ENCODE measurements at regions not wholly inside any gene's neighbourhood (a gene's known extent, or its start where the extent isn't known, plus 50 kb on each side); places are given as distances from the start of the nearest gene placed in this dataset.
A peak's percentile ranks its signal among the peaks of the same experiment; 100 is the strongest.

DNA sequence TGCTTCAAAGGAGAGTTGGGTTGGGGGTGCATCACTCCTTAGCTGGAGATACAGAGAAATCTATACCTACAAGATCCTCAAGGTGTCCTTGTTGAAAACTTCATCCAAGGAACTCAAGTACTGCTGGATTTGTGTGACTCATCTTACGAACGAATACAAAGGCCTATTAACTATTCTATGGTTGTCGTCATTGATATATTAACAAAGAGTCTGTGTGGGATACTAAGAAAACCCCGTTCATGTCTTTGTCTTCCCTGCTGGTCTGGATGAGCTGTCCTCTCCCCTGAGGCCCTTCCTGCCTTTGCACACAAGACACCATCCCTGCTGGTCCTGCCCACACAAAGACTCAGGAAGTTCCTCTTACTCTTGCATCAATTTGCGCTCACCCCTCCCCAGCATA is 54.9 kb upstream of the IRF2 start:
- Histone ChIP-seq H3K27me3 (ENCODE audit: control insufficient read depth in 1 of 2, insufficient read depth in 1 of 2, low read length in 2 of 2) (no peaks in the 10 kb centered on the region), H2BK15ac (ENCODE audit: low read depth, poor library complexity, severe bottlenecking) (no peak overlapping the region), H3K4me3 (ENCODE audit: insufficient read depth in 1 of 2, low read depth in 1 of 2, low read length in 2 of 2) (no peak overlapping the region), H3K14ac (ENCODE audit: low read length in 2 of 2) (no peak overlapping the region), H4K91ac (ENCODE audit: low read length) (no peak overlapping the region), H2BK120ac (ENCODE audit: low read depth, low read length) (no peak overlapping the region), H2AFZ (ENCODE audit: low read depth, low read length) (no peak overlapping the region), H3K27ac (ENCODE audit: low read length, poor library complexity, severe bottlenecking) (no peak overlapping the region), H3K18ac (ENCODE audit: low read depth in 1 of 2, low read length in 2 of 2) (no peak overlapping the region), H4K8ac (ENCODE audit: low read length) (no peak overlapping the region), H2AK5ac (ENCODE audit: low read length, severe bottlenecking) (no peak overlapping the region), H2BK12ac (ENCODE audit: low read length in 2 of 2) (no peak overlapping the region), H2BK5ac (ENCODE audit: low read depth, low read length, poor library complexity, severe bottlenecking) (no peak overlapping the region), H3K36me3 (ENCODE audit: control insufficient read depth in 1 of 2, insufficient read depth in 2 of 2, low read depth in 1 of 2, low read length in 2 of 2) (no peaks in the 10 kb centered on the region), H3K9me3 (ENCODE audit: control insufficient read depth, low read length) (peaks cover 5% of the 10 kb centered on the region), H3K79me1 (replicated peaks; ENCODE audit: low read length, poor library complexity, severe bottlenecking) (peaks cover 4% of the 10 kb centered on the region), H3K4me1 (ENCODE audit: control insufficient read depth, insufficient read depth, low read depth, low read length) (peaks cover 1% of the 10 kb centered on the region), H3K9ac (ENCODE audit: low read length) (no peak overlapping the region), H3K4me2 (ENCODE audit: low read length, poor library complexity, severe bottlenecking) (no peak overlapping the region), H3K23ac (ENCODE audit: low read length in 2 of 2) (no peak overlapping the region), H3K4ac (ENCODE audit: low read depth in 1 of 2, low read length in 2 of 2) (no peak overlapping the region)
- DNase-seq = no peak
- 66% methylated on average over 2 of the region's 5 CpGs for WGBS

DNA sequence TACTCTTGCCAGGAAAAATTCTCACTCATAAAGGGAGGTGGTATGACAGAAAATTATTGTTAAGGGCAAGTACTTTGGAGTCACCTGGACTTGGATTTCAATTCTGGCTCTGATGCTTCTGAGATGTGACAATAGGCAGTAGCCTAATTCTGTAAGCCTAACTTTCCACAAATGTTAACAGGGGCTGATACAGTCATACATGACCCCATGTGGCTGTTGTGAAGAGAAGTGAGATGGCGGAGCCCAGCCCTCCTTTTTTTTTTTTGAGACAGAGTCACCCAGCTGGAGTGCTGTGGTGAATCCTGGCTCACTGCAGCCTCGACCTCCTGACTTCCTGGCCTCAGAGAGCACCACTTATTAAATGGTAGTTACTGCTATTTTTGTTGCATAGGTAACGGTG is 54.4 kb upstream of the IRF2 start:
- DNase-seq = no peak
- Histone ChIP-seq H3K18ac (ENCODE audit: low read depth in 1 of 2, low read length in 2 of 2) (no peak overlapping the region), H3K9me3 (ENCODE audit: control insufficient read depth, low read length) (peaks cover 5% of the 10 kb centered on the region), H4K91ac (ENCODE audit: low read length) (no peak overlapping the region), H2BK12ac (ENCODE audit: low read length in 2 of 2) (no peak overlapping the region), H3K36me3 (ENCODE audit: control insufficient read depth in 1 of 2, insufficient read depth in 2 of 2, low read depth in 1 of 2, low read length in 2 of 2) (no peaks in the 10 kb centered on the region), H2BK120ac (ENCODE audit: low read depth, low read length) (no peak overlapping the region), H3K9ac (ENCODE audit: low read length) (no peak overlapping the region), H3K27me3 (ENCODE audit: control insufficient read depth in 1 of 2, insufficient read depth in 1 of 2, low read length in 2 of 2) (no peaks in the 10 kb centered on the region), H2AK5ac (ENCODE audit: low read length, severe bottlenecking) (no peak overlapping the region), H3K4me3 (ENCODE audit: insufficient read depth in 1 of 2, low read depth in 1 of 2, low read length in 2 of 2) (no peak overlapping the region), H3K4me1 (ENCODE audit: control insufficient read depth, insufficient read depth, low read depth, low read length) (peaks cover 1% of the 10 kb centered on the region), H4K8ac (ENCODE audit: low read length) (no peak overlapping the region), H3K4ac (ENCODE audit: low read depth in 1 of 2, low read length in 2 of 2) (no peak overlapping the region), H3K79me1 (replicated peaks; ENCODE audit: low read length, poor library complexity, severe bottlenecking) (peaks cover 4% of the 10 kb centered on the region), H3K14ac (ENCODE audit: low read length in 2 of 2) (no peak overlapping the region), H3K4me2 (ENCODE audit: low read length, poor library complexity, severe bottlenecking) (no peak overlapping the region), H2BK15ac (ENCODE audit: low read depth, poor library complexity, severe bottlenecking) (no peak overlapping the region), H3K27ac (ENCODE audit: low read length, poor library complexity, severe bottlenecking) (no peak overlapping the region), H3K23ac (ENCODE audit: low read length in 2 of 2) (no peak overlapping the region), H2BK5ac (ENCODE audit: low read depth, low read length, poor library complexity, severe bottlenecking) (no peak overlapping the region), H2AFZ (ENCODE audit: low read depth, low read length) (no peak overlapping the region)
- 86% methylated on average over 1 of the region's 3 CpGs for WGBS

GRCh38 chr4:184528051-184528450 is 53.7 kb upstream of the IRF2 start:
- no peak overlapping the region for H4K8ac ChIP-seq (ENCODE audit: low read length)
- no peaks in the 10 kb centered on the region for H3K79me1 ChIP-seq (replicated peaks; ENCODE audit: low read length, poor library complexity, severe bottlenecking)
- no peak overlapping the region for H2AFZ ChIP-seq (ENCODE audit: low read depth, low read length)
- no peak overlapping the region for H3K4me3 ChIP-seq (ENCODE audit: insufficient read depth in 1 of 2, low read depth in 1 of 2, low read length in 2 of 2)
- no peak overlapping the region for H3K27ac ChIP-seq (ENCODE audit: low read length, poor library complexity, severe bottlenecking)
- no peak overlapping the region for H2BK15ac ChIP-seq (ENCODE audit: low read depth, poor library complexity, severe bottlenecking)
- H3K4ac ChIP-seq (ENCODE audit: low read depth in 1 of 2, low read length in 2 of 2) = no peak overlapping the region
- H3K9ac ChIP-seq (ENCODE audit: low read length) = peak overlapping the region; percentile 25
- H3K9me3 ChIP-seq (ENCODE audit: control insufficient read depth, low read length) = peaks cover 5% of the 10 kb centered on the region
- H3K18ac ChIP-seq (ENCODE audit: low read depth in 1 of 2, low read length in 2 of 2) = no peak overlapping the region
- H3K23ac ChIP-seq (ENCODE audit: low read length in 2 of 2) = no peak overlapping the region
- H3K27me3 ChIP-seq (ENCODE audit: control insufficient read depth in 1 of 2, insufficient read depth in 1 of 2, low read length in 2 of 2) = no peaks in the 10 kb centered on the region
- no peak overlapping the region for H3K4me2 ChIP-seq (ENCODE audit: low read length, poor library complexity, severe bottlenecking)
- no peak overlapping the region for H2BK12ac ChIP-seq (ENCODE audit: low read length in 2 of 2)
- H3K36me3 ChIP-seq (ENCODE audit: control insufficient read depth in 1 of 2, insufficient read depth in 2 of 2, low read depth in 1 of 2, low read length in 2 of 2) = no peaks in the 10 kb centered on the region
- no peak overlapping the region for H4K91ac ChIP-seq (ENCODE audit: low read length)
- no peak overlapping the region for H2BK5ac ChIP-seq (ENCODE audit: low read depth, low read length, poor library complexity, severe bottlenecking)
- DNase-seq = no peak
- H3K4me1 ChIP-seq (ENCODE audit: control insufficient read depth, insufficient read depth, low read depth, low read length) = peaks cover 1% of the 10 kb centered on the region
- 94% methylated on average over 4 of the region's 5 CpGs for WGBS
- no peak overlapping the region for H2BK120ac ChIP-seq (ENCODE audit: low read depth, low read length)
- H3K14ac ChIP-seq (ENCODE audit: low read length in 2 of 2) = no peak overlapping the region
- no peak overlapping the region for H2AK5ac ChIP-seq (ENCODE audit: low read length, severe bottlenecking)

DNA sequence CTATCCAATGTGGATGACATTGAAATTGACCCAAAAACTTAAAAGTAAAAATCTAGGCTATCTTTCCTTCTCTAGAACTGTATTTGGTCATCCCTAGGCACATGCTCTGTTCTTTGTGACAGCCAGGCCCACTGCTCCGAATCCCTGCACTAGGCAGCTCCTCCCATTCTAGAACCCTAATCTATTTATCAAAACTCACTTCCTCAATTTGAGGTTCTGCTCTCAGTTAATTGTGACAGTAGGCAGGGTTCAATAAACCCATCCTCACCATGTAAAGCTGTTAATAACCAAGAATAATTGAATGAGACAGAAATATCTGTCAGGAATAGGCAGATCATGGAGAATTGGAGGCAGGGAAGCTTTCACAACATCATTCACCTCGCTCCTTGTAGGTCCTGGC is 51.9 kb upstream of the IRF2 start:
- H3K23ac ChIP-seq (ENCODE audit: low read length in 2 of 2) = no peak overlapping the region
- H2BK15ac ChIP-seq (ENCODE audit: low read depth, poor library complexity, severe bottlenecking) = no peak overlapping the region
- peaks cover 5% of the 10 kb centered on the region for H3K9me3 ChIP-seq (ENCODE audit: control insufficient read depth, low read length)
- H4K91ac ChIP-seq (ENCODE audit: low read length) = no peak overlapping the region
- H3K4me1 ChIP-seq (ENCODE audit: control insufficient read depth, insufficient read depth, low read depth, low read length) = peaks cover 1% of the 10 kb centered on the region
- 50% methylated on average over 1 of the region's 2 CpGs for WGBS
- H2BK5ac ChIP-seq (ENCODE audit: low read depth, low read length, poor library complexity, severe bottlenecking) = no peak overlapping the region
- no peak overlapping the region for H3K4me2 ChIP-seq (ENCODE audit: low read length, poor library complexity, severe bottlenecking)
- no peak overlapping the region for H4K8ac ChIP-seq (ENCODE audit: low read length)
- H3K36me3 ChIP-seq (ENCODE audit: control insufficient read depth in 1 of 2, insufficient read depth in 2 of 2, low read depth in 1 of 2, low read length in 2 of 2) = no peaks in the 10 kb centered on the region
- H3K9ac ChIP-seq (ENCODE audit: low read length) = no peak overlapping the region
- H3K18ac ChIP-seq (ENCODE audit: low read depth in 1 of 2, low read length in 2 of 2) = no peak overlapping the region
- H3K27me3 ChIP-seq (ENCODE audit: control insufficient read depth in 1 of 2, insufficient read depth in 1 of 2, low read length in 2 of 2) = no peaks in the 10 kb centered on the region
- no peak overlapping the region for H2BK12ac ChIP-seq (ENCODE audit: low read length in 2 of 2)
- H2AFZ ChIP-seq (ENCODE audit: low read depth, low read length) = no peak overlapping the region
- H3K4me3 ChIP-seq (ENCODE audit: insufficient read depth in 1 of 2, low read depth in 1 of 2, low read length in 2 of 2) = no peak overlapping the region
- H3K14ac ChIP-seq (ENCODE audit: low read length in 2 of 2) = no peak overlapping the region
- H3K79me1 ChIP-seq (replicated peaks; ENCODE audit: low read length, poor library complexity, severe bottlenecking) = no peaks in the 10 kb centered on the region
- no peak overlapping the region for H2AK5ac ChIP-seq (ENCODE audit: low read length, severe bottlenecking)
- H2BK120ac ChIP-seq (ENCODE audit: low read depth, low read length) = no peak overlapping the region
- no peak for DNase-seq
- H3K27ac ChIP-seq (ENCODE audit: low read length, poor library complexity, severe bottlenecking) = no peak overlapping the region
- no peak overlapping the region for H3K4ac ChIP-seq (ENCODE audit: low read depth in 1 of 2, low read length in 2 of 2)
